ENCODE measurements at regions not wholly inside any gene's neighbourhood (a gene's known extent, or its start where the extent isn't known, plus 50 kb on each side); places are given as distances from the start of the nearest gene placed in this dataset.

- Histone ChIP-seq H3K4me3 (no peak overlapping the region), H3K4me1 (no peaks in the 10 kb centered on the region), H3K9me3 (no peaks in the 10 kb centered on the region), H3K36me3 (no peaks in the 10 kb centered on the region), H3K27ac (no peak overlapping the region), H3K27me3 (ENCODE audit: low read depth) (no peaks in the 10 kb centered on the region)
- no peak for ATAC-seq
- no peak for DNase-seq
- intact Hi-C loops (cut with DNase I), result no loop called here
- TF ChIP-seq CTCF (IDR thresholded peaks at IDR 0.05), result no peak
Observed at GRCh38 chr14:46323404-46323762, 328.2 kb downstream of the RPL10L start.

- no peak for ATAC-seq
- Histone ChIP-seq H3K4me1 (no peaks in the 10 kb centered on the region), H3K27me3 (ENCODE audit: low read depth) (no peaks in the 10 kb centered on the region), H3K36me3 (no peaks in the 10 kb centered on the region), H3K9me3 (no peaks in the 10 kb centered on the region), H3K4me3 (no peak overlapping the region), H3K27ac (no peak overlapping the region)
- DNase-seq, result no peak
- intact Hi-C loops (cut with DNase I), result no loop called here
- no peak for TF ChIP-seq CTCF (IDR thresholded peaks at IDR 0.05)
Observed at GRCh38 chr14:46322730-46323403, 328.7 kb downstream of the RPL10L start.

- no peak for TF ChIP-seq CTCF (IDR thresholded peaks at IDR 0.05)
- no peaks in the 10 kb centered on the region for H3K9me3 ChIP-seq
- ATAC-seq, result no peak
- intact Hi-C loops (cut with DNase I), result no loop called here
- H3K4me1 ChIP-seq, result no peaks in the 10 kb centered on the region
- H3K27ac ChIP-seq, result no peak overlapping the region
- no peaks in the 10 kb centered on the region for H3K36me3 ChIP-seq
- DNase-seq, result no peak
- no peaks in the 10 kb centered on the region for H3K27me3 ChIP-seq (ENCODE audit: low read depth)
- H3K4me3 ChIP-seq, result no peak overlapping the region
Observed at GRCh38 chr14:46322076-46322475, 329.5 kb downstream of the RPL10L start.

GRCh38 chr14:46306267-46306666 is 345.3 kb downstream of the RPL10L start:
- no peaks in the 10 kb centered on the region for H3K9me3 ChIP-seq
- H3K4me1 ChIP-seq, result no peaks in the 10 kb centered on the region
- no peak overlapping the region for H3K4me3 ChIP-seq
- ATAC-seq (no peak), DNase-seq (no peak)
- intact Hi-C loops (cut with DNase I), result no loop called here
- TF ChIP-seq CTCF (IDR thresholded peaks at IDR 0.05), result no peak
- H3K27ac ChIP-seq, result no peak overlapping the region
- H3K27me3 ChIP-seq (ENCODE audit: low read depth), result no peaks in the 10 kb centered on the region
- H3K36me3 ChIP-seq, result no peaks in the 10 kb centered on the region

GRCh38 chr14:46300765-46301164 is 350.8 kb downstream of the RPL10L start:
- Histone ChIP-seq H3K4me3 (no peak overlapping the region), H3K27me3 (ENCODE audit: low read depth) (no peaks in the 10 kb centered on the region), H3K9me3 (peaks cover 3% of the 10 kb centered on the region), H3K27ac (no peak overlapping the region), H3K36me3 (no peaks in the 10 kb centered on the region), H3K4me1 (no peaks in the 10 kb centered on the region)
- TF ChIP-seq CTCF (IDR thresholded peaks at IDR 0.05), result no peak
- DNase-seq (no peak), ATAC-seq (no peak)
- intact Hi-C loops (cut with DNase I), result no loop called here

Data from lower lobe of right lung (tissue), 2 donors.